ENCODE measurements at regions not wholly inside any gene's neighbourhood (a gene's known extent, or its start where the extent isn't known, plus 50 kb on each side); places are given as distances from the start of the nearest gene placed in this dataset.

DNA sequence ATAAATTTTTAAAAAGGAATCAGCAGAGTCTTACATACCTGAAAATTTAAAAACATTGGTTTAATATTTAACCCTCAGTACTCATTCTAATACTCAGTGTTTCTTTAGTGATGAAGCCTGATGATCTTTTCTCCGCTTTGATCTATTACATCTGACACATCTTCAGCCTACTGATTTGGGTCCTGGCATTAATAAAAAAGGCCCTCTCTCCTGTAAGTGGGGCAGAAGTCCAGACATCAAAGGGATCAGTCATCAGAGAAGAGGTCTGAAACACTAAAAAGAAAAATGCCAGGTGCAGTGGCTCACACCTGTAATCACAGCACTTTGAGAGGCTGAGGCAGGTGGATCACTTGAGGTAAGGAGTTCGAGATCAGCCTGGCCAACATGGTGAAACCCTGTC lies 581.1 kb upstream of the LRATD1 start:
- TF ChIP-seq, protein P1, sequence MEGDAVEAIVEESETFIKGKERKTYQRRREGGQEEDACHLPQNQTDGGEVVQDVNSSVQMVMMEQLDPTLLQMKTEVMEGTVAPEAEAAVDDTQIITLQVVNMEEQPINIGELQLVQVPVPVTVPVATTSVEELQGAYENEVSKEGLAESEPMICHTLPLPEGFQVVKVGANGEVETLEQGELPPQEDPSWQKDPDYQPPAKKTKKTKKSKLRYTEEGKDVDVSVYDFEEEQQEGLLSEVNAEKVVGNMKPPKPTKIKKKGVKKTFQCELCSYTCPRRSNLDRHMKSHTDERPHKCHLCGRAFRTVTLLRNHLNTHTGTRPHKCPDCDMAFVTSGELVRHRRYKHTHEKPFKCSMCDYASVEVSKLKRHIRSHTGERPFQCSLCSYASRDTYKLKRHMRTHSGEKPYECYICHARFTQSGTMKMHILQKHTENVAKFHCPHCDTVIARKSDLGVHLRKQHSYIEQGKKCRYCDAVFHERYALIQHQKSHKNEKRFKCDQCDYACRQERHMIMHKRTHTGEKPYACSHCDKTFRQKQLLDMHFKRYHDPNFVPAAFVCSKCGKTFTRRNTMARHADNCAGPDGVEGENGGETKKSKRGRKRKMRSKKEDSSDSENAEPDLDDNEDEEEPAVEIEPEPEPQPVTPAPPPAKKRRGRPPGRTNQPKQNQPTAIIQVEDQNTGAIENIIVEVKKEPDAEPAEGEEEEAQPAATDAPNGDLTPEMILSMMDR (IDR thresholded peaks at IDR 0.05; ENCODE audit: low read length): no peak
- TF ChIP-seq EZH2phosphoT487 (IDR thresholded peaks at IDR 0.05; ENCODE audit: low read length): no peak
